HG03378 (cell line): ENCODE measurements at regions not wholly inside any gene's neighbourhood (a gene's known extent, or its start where the extent isn't known, plus 50 kb on each side); places are given as distances from the start of the nearest gene placed in this dataset.
"Not testable (repeated sequence)": the region's sequence is repeated elsewhere in the genome, so short reads cannot be mapped to it uniquely, and the experiment has no call there.

Experiments used
- ATAC-seq: cut with Tn5 transposase; IDR thresholded peaks from one replicate; pipeline ENCODE4 v1.9.1; 2021; ENCODE audit warnings: mild to moderate bottlenecking, moderate library complexity; ENCODE audit not compliant: unreplicated experiment

- no peak for ATAC-seq
Observed at GRCh38 chr2:176891105-176891504, 321.5 kb upstream of the HNRNPA3 start.

GRCh38 chr2:176891857-176892256, 320.7 kb upstream of the HNRNPA3 start:
- no peak for ATAC-seq

DNA sequence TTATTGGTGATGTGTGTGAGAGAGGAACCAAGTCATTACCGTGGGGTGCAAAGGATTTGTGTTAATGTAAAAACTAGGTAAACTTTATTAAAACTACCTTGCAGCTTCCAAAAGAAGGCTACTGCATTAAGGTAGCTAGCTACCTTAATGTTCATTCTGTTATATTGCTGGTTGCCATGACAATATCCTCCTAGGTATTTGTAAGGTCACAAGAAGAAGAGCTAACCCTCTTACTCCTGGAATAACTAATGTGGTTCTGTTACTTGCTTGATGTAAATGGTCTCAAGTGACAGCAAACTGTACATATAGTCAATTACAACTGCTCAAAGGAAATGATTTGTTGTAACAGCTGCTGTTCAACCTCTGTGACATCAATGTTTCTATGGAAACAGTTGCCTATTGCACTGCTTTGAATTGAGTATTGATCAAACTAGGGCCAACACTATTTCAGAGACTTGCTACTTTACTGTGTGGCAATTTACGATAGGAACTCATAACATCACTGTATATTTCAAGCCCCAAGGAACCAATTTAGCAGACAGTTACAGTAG, 319.8 kb upstream of the HNRNPA3 start:
- ATAC-seq, result no peak

DNA sequence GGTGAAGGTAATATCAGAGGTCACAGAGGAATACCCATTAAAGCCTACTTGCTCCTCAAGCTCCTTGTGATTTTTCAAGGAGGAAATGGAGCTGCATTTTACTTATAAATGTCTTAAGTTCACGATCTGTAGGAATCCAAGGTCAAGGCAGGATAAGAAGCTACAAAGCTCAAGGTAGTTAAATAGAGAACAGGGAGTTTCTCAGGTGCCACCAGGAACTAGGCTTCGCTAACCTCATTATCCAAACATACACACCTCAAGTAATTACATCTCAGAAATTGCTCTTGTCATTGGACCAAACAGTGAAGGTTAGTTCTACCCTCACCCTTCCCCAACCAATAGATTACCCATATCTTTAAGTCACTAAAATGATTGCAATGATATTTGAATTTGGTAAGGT, 317.4 kb upstream of the HNRNPA3 start:
- no peak for ATAC-seq

GRCh38 chr2:176902454-176902853, 310.1 kb upstream of the HNRNPA3 start:
- no peak for ATAC-seq

GRCh38 chr2:176904053-176904452, 308.5 kb upstream of the HNRNPA3 start:
- not testable (repeated sequence) for ATAC-seq

GRCh38 chr2:176907341-176907740, 305.3 kb upstream of the HNRNPA3 start:
- ATAC-seq, result no peak

DNA sequence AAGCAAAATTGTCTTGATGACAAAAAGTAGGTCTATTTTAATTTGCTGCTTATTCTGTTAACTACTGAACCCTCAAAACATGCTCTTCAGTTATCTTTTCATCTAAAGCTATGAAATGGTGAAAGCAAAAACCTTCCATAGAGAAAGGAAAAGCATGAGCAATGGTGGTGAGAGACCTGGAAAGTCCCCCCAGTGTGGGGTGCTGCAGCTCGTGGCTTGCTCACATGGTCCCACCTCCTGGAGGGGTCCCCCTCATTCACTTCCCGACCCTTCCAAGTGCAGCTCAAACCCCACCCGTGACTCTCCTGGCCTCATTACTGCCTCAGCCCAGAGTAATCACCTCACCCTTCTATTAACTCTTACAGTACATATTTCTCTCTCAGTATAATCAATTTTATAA, 301.8 kb upstream of the HNRNPA3 start:
- ATAC-seq, result no peak

DNA sequence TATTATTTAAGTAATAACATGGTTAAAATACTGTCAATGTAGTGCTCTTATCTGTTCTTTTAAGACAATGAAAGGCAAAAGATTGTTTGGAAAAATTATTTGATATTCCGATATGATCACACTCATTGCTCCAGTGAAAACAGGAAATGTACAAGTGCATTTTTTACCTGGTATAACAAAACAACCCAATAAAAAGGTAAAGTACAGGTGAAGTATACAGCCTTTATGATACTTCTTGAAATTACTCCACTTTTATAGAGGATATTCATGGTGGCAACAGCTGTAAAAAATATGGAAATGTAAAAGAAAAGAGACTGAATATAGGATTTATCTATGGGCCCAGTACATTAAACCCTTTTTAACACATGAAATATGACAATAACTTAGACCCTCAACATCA, 298.6 kb upstream of the HNRNPA3 start:
- ATAC-seq, result no peak

- ATAC-seq, result no peak
Observed at GRCh38 chr2:176914371-176914770, 298.2 kb upstream of the HNRNPA3 start.

DNA sequence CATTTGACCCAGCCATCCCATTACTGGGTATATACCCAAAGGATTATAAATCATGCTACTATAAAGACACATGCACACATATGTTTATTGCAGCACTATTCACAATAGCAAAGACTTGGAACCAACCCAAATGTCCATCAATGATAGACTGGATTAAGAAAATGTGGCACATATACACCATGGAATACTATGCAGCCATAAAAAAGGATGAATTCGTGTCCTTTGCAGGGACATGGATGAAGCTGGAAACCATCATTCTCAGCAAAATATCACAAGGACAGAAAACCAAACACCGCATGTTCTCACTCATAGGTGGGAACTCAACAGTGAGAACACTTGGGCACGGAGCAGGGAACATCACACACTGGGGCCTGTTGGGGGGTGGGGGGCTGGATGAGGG, 290.0 kb upstream of the HNRNPA3 start:
- ATAC-seq, result not testable (repeated sequence)

DNA sequence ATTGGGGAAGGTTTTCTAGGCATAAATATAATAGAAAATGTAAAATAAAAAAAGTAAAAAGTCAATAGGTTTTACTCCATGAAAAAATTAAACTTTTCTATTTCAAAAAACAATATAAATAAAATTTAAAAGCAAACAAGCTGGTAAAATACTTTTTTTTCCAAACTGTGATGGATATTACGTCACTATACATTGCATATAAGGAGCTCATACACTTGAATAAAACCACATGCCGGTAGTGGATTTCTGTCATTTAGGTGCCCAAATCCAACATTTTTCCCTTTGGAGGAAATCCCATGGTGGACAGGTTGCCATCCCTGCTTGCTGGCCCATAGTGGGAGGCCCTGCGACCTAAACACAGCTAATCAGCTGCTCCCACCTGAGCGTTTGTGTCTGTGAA, 289.4 kb upstream of the HNRNPA3 start:
- no peak for ATAC-seq

DNA sequence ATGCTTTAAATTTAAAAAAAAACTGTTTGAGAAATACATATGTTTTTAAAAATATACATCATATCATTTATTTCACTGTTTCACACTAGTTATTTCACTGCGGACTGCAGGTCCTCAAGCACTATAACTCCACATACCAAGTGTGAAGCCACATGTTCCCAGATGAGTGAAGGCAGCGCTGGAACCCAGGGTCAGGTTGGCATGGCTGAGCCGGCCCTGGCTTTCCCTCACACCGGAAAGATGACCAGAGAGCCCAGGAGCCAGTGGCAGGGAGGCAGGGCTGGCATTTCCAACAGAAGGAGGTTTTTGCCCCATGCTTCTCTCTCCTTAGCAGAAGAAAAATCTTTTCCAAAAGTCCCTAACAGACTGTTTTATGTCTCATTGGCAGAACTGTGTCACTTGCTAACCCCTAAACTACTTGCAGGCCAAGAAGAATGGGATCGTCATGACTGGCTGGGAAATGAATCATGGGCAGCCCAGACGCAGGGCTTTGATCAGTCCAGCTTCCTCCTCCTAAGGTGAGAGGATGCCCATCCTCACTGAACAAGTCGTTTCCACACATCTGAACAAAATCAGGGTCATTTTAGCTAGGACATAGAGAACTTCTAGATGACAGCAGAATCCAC, 287.6 kb upstream of the HNRNPA3 start:
- no peak for ATAC-seq

- ATAC-seq, result no peak
Observed at GRCh38 chr2:176926453-176926852, 286.1 kb upstream of the HNRNPA3 start.

DNA sequence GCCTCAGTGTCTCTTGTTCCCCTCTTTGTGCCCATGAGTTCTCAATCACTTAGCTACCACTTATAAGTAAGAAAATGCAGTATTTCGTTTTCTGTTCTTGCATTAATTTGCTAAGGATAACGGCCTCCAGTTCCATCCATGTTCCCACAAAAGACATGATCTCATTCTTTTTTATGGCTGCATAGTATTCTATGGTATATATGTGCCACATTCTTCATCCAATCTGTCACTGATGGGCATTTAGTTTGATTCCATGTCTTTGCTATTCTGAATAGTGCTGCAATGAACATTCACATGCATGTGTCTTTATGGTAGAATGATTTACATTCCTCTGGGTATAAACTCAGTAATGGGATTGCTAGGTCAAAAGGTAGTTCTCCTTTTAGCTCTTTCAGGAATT, 283.2 kb upstream of the HNRNPA3 start:
- ATAC-seq, result not testable (repeated sequence)

DNA sequence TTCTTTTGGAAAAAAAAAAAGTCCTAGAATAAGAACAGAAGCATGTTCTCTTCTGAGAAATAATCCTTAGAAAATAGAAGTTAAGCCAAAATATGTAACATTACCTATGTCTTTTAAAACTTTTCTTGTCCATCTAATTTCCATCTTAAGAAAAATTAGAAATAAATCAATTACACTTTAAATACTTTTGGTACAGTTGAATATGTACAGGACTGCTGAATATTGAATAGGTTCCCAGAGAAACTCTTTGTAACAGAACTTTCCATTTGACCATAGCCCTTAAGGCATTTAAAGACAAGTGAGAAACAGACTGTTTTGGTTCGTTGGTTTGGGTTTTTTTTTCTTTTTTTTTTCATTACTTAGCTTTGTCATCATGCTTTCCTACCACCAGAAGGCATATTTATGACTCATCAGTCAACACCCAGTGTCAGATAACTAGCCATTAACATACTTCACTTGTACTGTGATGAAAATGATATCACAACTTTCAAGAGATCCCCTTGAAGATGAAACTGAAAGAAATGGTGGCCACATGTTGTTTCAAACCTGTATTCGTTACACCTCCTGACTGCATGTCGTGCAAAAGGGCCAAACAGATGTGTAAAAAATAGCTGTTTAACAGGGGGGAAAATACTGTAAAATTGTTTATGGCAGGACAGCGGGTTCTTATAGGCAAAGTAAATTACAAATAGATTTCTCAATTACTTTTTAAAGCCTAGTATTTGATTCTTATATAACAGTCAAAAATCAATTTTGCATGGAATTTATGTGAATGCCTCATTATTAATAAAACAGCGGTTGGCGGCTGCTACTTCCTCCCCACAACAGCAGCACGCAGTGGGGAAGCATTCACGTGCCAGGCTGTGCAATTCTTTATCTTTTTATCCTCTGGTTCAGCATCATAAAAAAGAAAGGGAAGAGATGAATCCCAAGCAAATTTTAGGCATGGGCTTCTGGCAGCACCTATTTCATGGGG, 280.7 kb upstream of the HNRNPA3 start:
- peak; percentile 99 for ATAC-seq

- ATAC-seq, result no peak
Observed at GRCh38 chr2:176934131-176934530, 278.5 kb upstream of the HNRNPA3 start.

DNA sequence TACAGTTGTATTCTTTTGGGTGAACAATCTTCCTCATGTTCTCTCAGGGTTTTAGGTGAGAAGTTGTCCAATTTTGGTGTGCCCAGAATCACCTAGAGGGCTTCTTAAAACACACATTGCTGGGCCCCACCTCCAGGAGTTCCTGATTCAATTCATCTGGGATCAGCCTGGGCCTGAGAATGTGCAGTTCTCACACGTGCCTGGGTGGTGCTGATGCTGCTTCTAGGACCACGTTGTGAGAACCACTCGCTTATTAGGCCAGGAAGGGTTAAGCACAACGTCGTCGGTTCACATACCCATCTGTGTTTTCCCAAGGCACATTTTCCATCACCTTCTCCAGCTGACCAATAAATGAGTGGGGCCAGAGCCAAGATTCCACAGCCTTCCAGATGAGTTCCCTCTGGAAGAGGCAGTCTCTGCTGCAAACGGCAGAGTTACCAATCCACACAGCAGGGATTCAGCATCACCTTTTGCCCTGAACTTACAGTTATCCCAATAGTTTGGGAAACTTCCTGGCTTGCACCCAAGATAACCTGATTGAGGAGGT, 277.7 kb upstream of the HNRNPA3 start:
- no peak for ATAC-seq

GRCh38 chr2:176935543-176936102, 277.0 kb upstream of the HNRNPA3 start:
- no peak for ATAC-seq

- no peak for ATAC-seq
Observed at GRCh38 chr2:176936410-176936809, 276.2 kb upstream of the HNRNPA3 start.

DNA sequence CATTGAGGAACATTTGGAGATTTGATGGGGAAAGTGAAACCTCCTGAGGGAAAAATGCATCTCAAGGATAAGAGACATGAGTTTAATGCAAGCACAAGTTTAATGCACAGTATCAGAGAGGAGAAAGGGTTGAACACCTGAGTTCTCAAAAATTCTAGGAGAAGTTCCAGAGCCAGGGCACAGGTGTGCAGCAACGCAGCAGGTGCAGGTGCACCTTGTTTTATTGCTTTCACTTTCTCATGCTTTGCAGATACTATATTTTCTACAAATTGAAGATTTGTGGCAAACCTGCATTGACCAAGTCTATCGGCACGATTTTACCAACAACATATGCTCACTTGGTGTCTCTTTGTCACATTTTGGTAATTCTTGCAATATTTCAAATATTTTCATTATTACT, 267.6 kb upstream of the HNRNPA3 start:
- no peak for ATAC-seq
